ENCODE measurements at regions not wholly inside any gene's neighbourhood (a gene's known extent, or its start where the extent isn't known, plus 50 kb on each side); places are given as distances from the start of the nearest gene placed in this dataset.

GRCh38 chr1:11412141-11412540 is 66.8 kb upstream of the DISP3 start:
- TF ChIP-seq, protein P1, sequence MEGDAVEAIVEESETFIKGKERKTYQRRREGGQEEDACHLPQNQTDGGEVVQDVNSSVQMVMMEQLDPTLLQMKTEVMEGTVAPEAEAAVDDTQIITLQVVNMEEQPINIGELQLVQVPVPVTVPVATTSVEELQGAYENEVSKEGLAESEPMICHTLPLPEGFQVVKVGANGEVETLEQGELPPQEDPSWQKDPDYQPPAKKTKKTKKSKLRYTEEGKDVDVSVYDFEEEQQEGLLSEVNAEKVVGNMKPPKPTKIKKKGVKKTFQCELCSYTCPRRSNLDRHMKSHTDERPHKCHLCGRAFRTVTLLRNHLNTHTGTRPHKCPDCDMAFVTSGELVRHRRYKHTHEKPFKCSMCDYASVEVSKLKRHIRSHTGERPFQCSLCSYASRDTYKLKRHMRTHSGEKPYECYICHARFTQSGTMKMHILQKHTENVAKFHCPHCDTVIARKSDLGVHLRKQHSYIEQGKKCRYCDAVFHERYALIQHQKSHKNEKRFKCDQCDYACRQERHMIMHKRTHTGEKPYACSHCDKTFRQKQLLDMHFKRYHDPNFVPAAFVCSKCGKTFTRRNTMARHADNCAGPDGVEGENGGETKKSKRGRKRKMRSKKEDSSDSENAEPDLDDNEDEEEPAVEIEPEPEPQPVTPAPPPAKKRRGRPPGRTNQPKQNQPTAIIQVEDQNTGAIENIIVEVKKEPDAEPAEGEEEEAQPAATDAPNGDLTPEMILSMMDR (conservative IDR thresholded peaks at IDR 0.05; ENCODE audit: low read depth in 2 of 2): no peak
- TF ChIP-seq EZH2phosphoT487 (IDR thresholded peaks at IDR 0.05; ENCODE audit: unreplicated experiment) (no peak), POLR2AphosphoS5 (IDR thresholded peaks at IDR 0.05; ENCODE audit: low read depth) (no peak), CREB1 (CRISPR knock-in tag; IDR thresholded peaks at IDR 0.05; ENCODE audit: low read depth) (no peak), EZH2 (IDR thresholded peaks at IDR 0.05; ENCODE audit: low read depth, unreplicated experiment) (no peak), JUNB (IDR thresholded peaks at IDR 0.05; ENCODE audit: unreplicated experiment) (no peak), REST (IDR thresholded peaks at IDR 0.05; ENCODE audit: unreplicated experiment) (no peak), STAT1 (IDR thresholded peaks at IDR 0.05; ENCODE audit: unreplicated experiment) (no peak), ZNF114 (CRISPR knock-in tag; IDR thresholded peaks at IDR 0.05) (no peak), ZNF462 (CRISPR knock-in tag; IDR thresholded peaks at IDR 0.05) (no peak)
- TF ChIP-seq, protein P2, sequence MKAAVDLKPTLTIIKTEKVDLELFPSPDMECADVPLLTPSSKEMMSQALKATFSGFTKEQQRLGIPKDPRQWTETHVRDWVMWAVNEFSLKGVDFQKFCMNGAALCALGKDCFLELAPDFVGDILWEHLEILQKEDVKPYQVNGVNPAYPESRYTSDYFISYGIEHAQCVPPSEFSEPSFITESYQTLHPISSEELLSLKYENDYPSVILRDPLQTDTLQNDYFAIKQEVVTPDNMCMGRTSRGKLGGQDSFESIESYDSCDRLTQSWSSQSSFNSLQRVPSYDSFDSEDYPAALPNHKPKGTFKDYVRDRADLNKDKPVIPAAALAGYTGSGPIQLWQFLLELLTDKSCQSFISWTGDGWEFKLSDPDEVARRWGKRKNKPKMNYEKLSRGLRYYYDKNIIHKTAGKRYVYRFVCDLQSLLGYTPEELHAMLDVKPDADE (IDR thresholded peaks at IDR 0.05): no peak

All from GM23338 (cell line).